Retinal pigment epithelial cell (primary cell): ENCODE measurements at regions not wholly inside any gene's neighbourhood (a gene's known extent, or its start where the extent isn't known, plus 50 kb on each side); places are given as distances from the start of the nearest gene placed in this dataset.
"Not testable (repeated sequence)": the region's sequence is repeated elsewhere in the genome, so short reads cannot be mapped to it uniquely, and the experiment has no call there.

Experiments
- DNase-seq: peaks from one replicate; pipeline ENCODE4 v3.0.0-alpha.2; 2010; ENCODE audit warnings: low read depth
- H3K4me3 ChIP-seq: 2 replicates; pipeline ENCODE4 v1.5.1; 2011; ENCODE audit warnings: mild to moderate bottlenecking, low read length, control low read depth, moderate library complexity
- CTCF ChIP-seq: conservative IDR thresholded peaks from 2 replicates; pipeline ENCODE4 v1.5.1; 2011; ENCODE audit warnings: low read depth, low read length, control low read depth, inconsistent platforms

- DNase-seq = no peak
- H3K4me3 ChIP-seq = no peak overlapping the region
- no peak for TF ChIP-seq CTCF
These were observed 218.1 kb upstream of the FAM78B start for GRCh38 chr1:166384948-166385347.

- no peak for TF ChIP-seq CTCF
- H3K4me3 ChIP-seq = no peak overlapping the region
- DNase-seq = no peak
These were observed 223.7 kb upstream of the FAM78B start for GRCh38 chr1:166390366-166391033.

GRCh38 chr1:166391279-166392066, 224.7 kb upstream of the FAM78B start:
- TF ChIP-seq CTCF = no peak
- H3K4me3 ChIP-seq = no peak overlapping the region
- peak; percentile 1 for DNase-seq

- H3K4me3 ChIP-seq = no peak overlapping the region
- no peak for DNase-seq
- TF ChIP-seq CTCF = no peak
These were observed 228.9 kb upstream of the FAM78B start for GRCh38 chr1:166395729-166396128.

GRCh38 chr1:166409253-166410082, 242.7 kb upstream of the FAM78B start:
- DNase-seq, H3K4me3 ChIP-seq: not testable (repeated sequence)

GRCh38 chr1:166410083-166410385, 243.2 kb upstream of the FAM78B start:
- no peak for TF ChIP-seq CTCF
- DNase-seq = no peak
- no peak overlapping the region for H3K4me3 ChIP-seq

GRCh38 chr1:166416831-166417230, 250.0 kb upstream of the FAM78B start:
- DNase-seq, H3K4me3 ChIP-seq: not testable (repeated sequence)

GRCh38 chr1:166418344-166418933, 251.6 kb upstream of the FAM78B start:
- no peak overlapping the region for H3K4me3 ChIP-seq
- DNase-seq = no peak
- no peak for TF ChIP-seq CTCF

GRCh38 chr1:166422586-166422985, 255.8 kb upstream of the FAM78B start:
- DNase-seq, H3K4me3 ChIP-seq: not testable (repeated sequence)
